ENCODE measurements at regions not wholly inside any gene's neighbourhood (a gene's known extent, or its start where the extent isn't known, plus 50 kb on each side); places are given as distances from the start of the nearest gene placed in this dataset.

DNA sequence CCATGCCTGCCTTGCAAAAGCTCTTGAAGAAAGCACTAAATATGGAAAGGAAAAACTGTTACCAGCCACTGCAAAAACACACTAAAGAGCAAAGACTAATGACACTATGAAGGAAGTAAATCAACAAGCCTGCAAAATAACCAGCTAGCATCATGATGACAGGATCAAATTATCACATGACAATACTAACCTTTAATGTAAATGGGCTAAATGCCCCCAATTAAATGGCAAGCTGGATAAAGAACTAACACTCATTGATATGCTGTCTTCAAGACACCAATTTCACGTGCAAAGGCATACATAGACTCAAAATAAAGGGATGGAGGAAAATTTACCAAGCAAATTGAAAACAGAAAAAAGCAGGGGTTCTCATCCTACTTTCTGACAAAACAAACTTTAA lies 231.8 kb upstream of the RGMB start:
- TF ChIP-seq POLR2AphosphoS5 (IDR thresholded peaks at IDR 0.05; ENCODE audit: low read depth, low read length) (no peak), POLR2A (IDR thresholded peaks at IDR 0.05; ENCODE audit: low read depth, low read length) (no peak)

Data from GM12892 (cell line).